OCI-LY1 (cell line): ENCODE measurements at regions not wholly inside any gene's neighbourhood (a gene's known extent, or its start where the extent isn't known, plus 50 kb on each side); places are given as distances from the start of the nearest gene placed in this dataset.

Experiments used
- H2AFZ ChIP-seq: fragments of 200-600 bp; sonication (generic), shearing (Covaris generic); 2 replicates; pipeline ENCODE4 v1.6.0; 2014; ENCODE audit warnings: antibody characterized with exemption, mild to moderate bottlenecking, low read length
- H3F3A ChIP-seq: fragments of 200-600 bp; sonication (generic), shearing (Covaris generic); 2 replicates; pipeline ENCODE4 v1.6.0; 2014; ENCODE audit warnings: mild to moderate bottlenecking, antibody characterized with exemption, low read length, moderate library complexity; ENCODE audit not compliant: insufficient read depth
- H3K27ac ChIP-seq: fragments of 200-600 bp; sonication (generic); 2 replicates; pipeline ENCODE4 v1.5.1; 2014; ENCODE audit warnings: low read length, mixed run types, mild to moderate bottlenecking, low read depth; ENCODE audit not compliant: poor library complexity, severe bottlenecking
- H3K27me3 ChIP-seq: fragments of 200-600 bp; sonication (generic); 2 replicates; pipeline ENCODE4 v1.6.0; 2014; ENCODE audit warnings: antibody characterized with exemption, mild to moderate bottlenecking, low read length, moderate library complexity; ENCODE audit not compliant: insufficient read depth
- H3K36me3 ChIP-seq: fragments of 200-600 bp; sonication (generic); 2 replicates; pipeline ENCODE4 v1.6.1; 2014; ENCODE audit warnings: mild to moderate bottlenecking, antibody characterized with exemption, low read length, moderate library complexity, mixed read lengths; ENCODE audit not compliant: insufficient read depth
- H3K4me1 ChIP-seq: fragments of 200-600 bp; sonication (generic); 2 replicates; pipeline ENCODE4 v1.5.1; 2014; ENCODE audit warnings: mild to moderate bottlenecking, low read length, moderate library complexity; ENCODE audit not compliant: insufficient read depth, severe bottlenecking
- H3K4me2 ChIP-seq: fragments of 200-600 bp; sonication (generic), shearing (Covaris generic); 2 replicates; pipeline ENCODE4 v1.6.1; 2014; ENCODE audit warnings: low read length
- H3K4me3 ChIP-seq: fragments of 200-600 bp; sonication (generic); 2 replicates; pipeline ENCODE4 v1.5.1; 2014; ENCODE audit warnings: low read length, low read depth, mild to moderate bottlenecking, mixed read lengths; ENCODE audit not compliant: poor library complexity, severe bottlenecking
- H3K79me2 ChIP-seq: fragments of 200-600 bp; shearing (Covaris generic); 2 replicates; pipeline ENCODE4 v1.6.1; 2016; ENCODE audit warnings: mixed run types, low read length, mixed read lengths; ENCODE audit not compliant: insufficient read depth
- H3K9ac ChIP-seq: fragments of 200-600 bp; sonication (generic), shearing (Covaris generic); 2 replicates; pipeline ENCODE4 v1.6.1; 2014; ENCODE audit warnings: mild to moderate bottlenecking, low read length, mixed read lengths
- H3K9me2 ChIP-seq: fragments of 200-600 bp; sonication (generic), shearing (Covaris generic); 2 replicates; pipeline ENCODE4 v1.6.1; 2014; ENCODE audit warnings: low read depth, mild to moderate bottlenecking, low read length, mixed read lengths
- H3K9me3 ChIP-seq: fragments of 200-600 bp; shearing (Covaris generic); 2 replicates; pipeline ENCODE4 v1.6.1; 2014; ENCODE audit warnings: low read length, mixed read lengths
- H4K20me1 ChIP-seq: fragments of 200-600 bp; sonication (generic), shearing (Covaris generic); 2 replicates; pipeline ENCODE4 v1.6.0; 2016; ENCODE audit warnings: mild to moderate bottlenecking, low read length; ENCODE audit not compliant: insufficient read depth
- CTCF ChIP-seq: fragments of 200-600 bp; sonication (generic), shearing (Covaris generic); IDR thresholded peaks from 2 replicates; pipeline ENCODE4 v1.5.1; 2017; ENCODE audit warnings: mild to moderate bottlenecking, antibody characterized with exemption, low read length, moderate library complexity, mixed read lengths
- EZH2 ChIP-seq: fragments of 200-600 bp; sonication (generic), shearing (Covaris generic); IDR thresholded peaks from 2 replicates; pipeline ENCODE4 v1.8.0; 2017; ENCODE audit warnings: borderline replicate concordance, mixed run types, mild to moderate bottlenecking, antibody characterized with exemption, low read length, moderate library complexity, mixed read lengths

GRCh38 chr15:70589728-70590127, 173.6 kb downstream of the UACA start:
- Histone ChIP-seq H3K4me3 (no peak overlapping the region), H3K27ac (no peak overlapping the region), H3F3A (no peaks in the 10 kb centered on the region), H3K79me2 (no peaks in the 10 kb centered on the region), H2AFZ (no peak overlapping the region), H3K9me3 (no peaks in the 10 kb centered on the region), H3K4me1 (no peaks in the 10 kb centered on the region), H3K4me2 (no peak overlapping the region), H3K27me3 (no peaks in the 10 kb centered on the region), H3K9ac (no peak overlapping the region), H3K36me3 (no peaks in the 10 kb centered on the region), H4K20me1 (no peaks in the 10 kb centered on the region), H3K9me2 (no peaks in the 10 kb centered on the region)
- TF ChIP-seq EZH2 = no peak
- TF ChIP-seq CTCF = no peak

GRCh38 chr15:70589221-70589620, 174.1 kb downstream of the UACA start:
- Histone ChIP-seq H3K4me2 (no peak overlapping the region), H3K79me2 (no peaks in the 10 kb centered on the region), H3F3A (no peaks in the 10 kb centered on the region), H3K9me3 (no peaks in the 10 kb centered on the region), H3K27ac (no peak overlapping the region), H3K36me3 (no peaks in the 10 kb centered on the region), H2AFZ (no peak overlapping the region), H3K9ac (no peak overlapping the region), H3K27me3 (no peaks in the 10 kb centered on the region), H4K20me1 (no peaks in the 10 kb centered on the region), H3K9me2 (no peaks in the 10 kb centered on the region), H3K4me1 (no peaks in the 10 kb centered on the region), H3K4me3 (no peak overlapping the region)
- TF ChIP-seq CTCF = no peak
- TF ChIP-seq EZH2 = no peak

- no peaks in the 10 kb centered on the region for H3K36me3 ChIP-seq
- H3K27ac ChIP-seq = no peak overlapping the region
- H3K27me3 ChIP-seq = no peaks in the 10 kb centered on the region
- TF ChIP-seq EZH2 = no peak
- no peak for TF ChIP-seq CTCF
- no peaks in the 10 kb centered on the region for H3K79me2 ChIP-seq
- H3K9me3 ChIP-seq = no peaks in the 10 kb centered on the region
- H2AFZ ChIP-seq = no peak overlapping the region
- no peaks in the 10 kb centered on the region for H4K20me1 ChIP-seq
- no peaks in the 10 kb centered on the region for H3K4me1 ChIP-seq
- no peak overlapping the region for H3K4me2 ChIP-seq
- no peaks in the 10 kb centered on the region for H3K9me2 ChIP-seq
- H3F3A ChIP-seq = no peaks in the 10 kb centered on the region
- no peak overlapping the region for H3K4me3 ChIP-seq
- no peak overlapping the region for H3K9ac ChIP-seq
Measured at GRCh38 chr15:70588613-70589012, 174.7 kb downstream of the UACA start.
